Astrocyte (in vitro differentiated cells and primary cell): ENCODE measurements at regions not wholly inside any gene's neighbourhood (a gene's known extent, or its start where the extent isn't known, plus 50 kb on each side); places are given as distances from the start of the nearest gene placed in this dataset.

Experiments used
- EZH2 ChIP-seq: IDR thresholded peaks from 2 replicates; pipeline ENCODE4 v1.6.1; 2012; ENCODE audit warnings: mild to moderate bottlenecking, low read length, inconsistent platforms; ENCODE audit not compliant: insufficient read depth
- TF ChIP-seq, protein P1 (sequence below): IDR thresholded peaks from 2 replicates; pipeline ENCODE4 v1.5.1; 2011; ENCODE audit warnings: low read depth, mild to moderate bottlenecking, inconsistent platforms, low read length, moderate library complexity; ENCODE audit not compliant: insufficient read depth

DNA sequence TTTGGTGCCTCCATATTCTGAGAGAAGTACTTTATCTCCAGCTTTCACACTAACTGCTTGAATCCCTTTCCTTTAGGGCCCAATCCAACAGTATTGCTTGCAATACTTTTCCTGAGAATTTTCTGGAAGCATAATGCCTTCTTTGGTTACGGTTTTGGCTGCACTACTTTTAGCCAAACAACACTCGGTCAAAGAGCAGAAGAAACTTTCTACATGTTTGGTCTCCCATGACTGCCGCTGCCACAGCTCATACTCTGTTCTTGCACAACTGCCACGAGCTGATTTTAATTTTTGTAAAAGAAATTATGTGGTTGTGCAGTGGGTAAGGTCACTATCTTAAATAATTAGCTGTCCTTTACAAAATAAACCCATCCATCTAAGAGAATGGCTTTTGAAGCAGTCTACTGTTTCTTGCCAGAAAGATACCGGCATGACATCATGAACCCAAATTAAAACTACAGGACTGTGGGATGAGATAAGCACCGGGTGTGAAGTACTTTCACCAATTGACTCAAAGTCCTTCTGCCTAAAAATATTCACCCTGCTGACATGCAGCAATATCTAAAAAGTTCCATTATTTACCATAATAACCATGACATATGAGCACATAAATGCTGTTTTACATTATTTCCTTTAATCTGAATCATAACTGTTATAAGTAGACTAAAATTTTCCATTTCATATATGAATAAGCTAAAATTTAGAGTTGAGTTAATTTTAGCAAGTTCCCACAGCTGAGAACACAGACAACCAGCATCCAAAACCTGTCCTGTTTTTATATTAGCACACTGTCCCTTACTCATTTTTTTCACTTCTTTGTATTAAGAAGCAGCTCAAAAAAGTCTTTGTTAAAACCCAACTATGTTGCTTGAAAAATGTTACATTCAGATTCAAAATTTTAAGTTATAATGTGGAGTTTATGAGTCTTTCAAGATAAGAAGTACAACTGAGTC is 1154.3 kb downstream of the EPHA3 start:
- TF ChIP-seq, protein P1, sequence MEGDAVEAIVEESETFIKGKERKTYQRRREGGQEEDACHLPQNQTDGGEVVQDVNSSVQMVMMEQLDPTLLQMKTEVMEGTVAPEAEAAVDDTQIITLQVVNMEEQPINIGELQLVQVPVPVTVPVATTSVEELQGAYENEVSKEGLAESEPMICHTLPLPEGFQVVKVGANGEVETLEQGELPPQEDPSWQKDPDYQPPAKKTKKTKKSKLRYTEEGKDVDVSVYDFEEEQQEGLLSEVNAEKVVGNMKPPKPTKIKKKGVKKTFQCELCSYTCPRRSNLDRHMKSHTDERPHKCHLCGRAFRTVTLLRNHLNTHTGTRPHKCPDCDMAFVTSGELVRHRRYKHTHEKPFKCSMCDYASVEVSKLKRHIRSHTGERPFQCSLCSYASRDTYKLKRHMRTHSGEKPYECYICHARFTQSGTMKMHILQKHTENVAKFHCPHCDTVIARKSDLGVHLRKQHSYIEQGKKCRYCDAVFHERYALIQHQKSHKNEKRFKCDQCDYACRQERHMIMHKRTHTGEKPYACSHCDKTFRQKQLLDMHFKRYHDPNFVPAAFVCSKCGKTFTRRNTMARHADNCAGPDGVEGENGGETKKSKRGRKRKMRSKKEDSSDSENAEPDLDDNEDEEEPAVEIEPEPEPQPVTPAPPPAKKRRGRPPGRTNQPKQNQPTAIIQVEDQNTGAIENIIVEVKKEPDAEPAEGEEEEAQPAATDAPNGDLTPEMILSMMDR, result no peak
- TF ChIP-seq EZH2, result no peak
